ENCODE measurements at regions not wholly inside any gene's neighbourhood (a gene's known extent, or its start where the extent isn't known, plus 50 kb on each side); places are given as distances from the start of the nearest gene placed in this dataset.

DNA sequence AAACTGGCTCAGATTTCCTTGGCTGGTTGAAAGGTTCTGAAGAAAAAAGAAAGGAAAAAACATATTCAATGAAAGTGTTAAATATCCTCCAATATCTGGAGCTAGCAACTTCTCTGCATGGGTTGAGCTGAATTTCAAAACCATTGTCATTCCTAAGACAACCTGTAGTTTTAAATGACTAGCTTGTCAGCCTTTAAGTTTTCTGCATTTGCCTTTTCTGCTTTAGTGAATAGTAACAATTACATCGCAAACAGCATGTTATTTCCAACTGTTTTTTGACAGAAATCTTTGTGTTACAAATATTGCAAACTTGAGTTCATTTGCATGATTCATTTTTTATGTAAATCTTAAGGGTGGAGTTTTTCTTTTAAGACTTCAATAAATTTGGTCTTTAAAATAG is 852.3 kb upstream of the CELF2 start:
- Histone ChIP-seq H3K27me3 (ENCODE audit: low read depth) (no peaks in the 10 kb centered on the region), H3K27ac (no peak overlapping the region), H3K36me3 (no peaks in the 10 kb centered on the region), H3K4me1 (no peaks in the 10 kb centered on the region), H3K9me3 (no peaks in the 10 kb centered on the region), H3K4me3 (no peak overlapping the region)
- DNase-seq (no peak), ATAC-seq (no peak)
- TF ChIP-seq, protein P1, sequence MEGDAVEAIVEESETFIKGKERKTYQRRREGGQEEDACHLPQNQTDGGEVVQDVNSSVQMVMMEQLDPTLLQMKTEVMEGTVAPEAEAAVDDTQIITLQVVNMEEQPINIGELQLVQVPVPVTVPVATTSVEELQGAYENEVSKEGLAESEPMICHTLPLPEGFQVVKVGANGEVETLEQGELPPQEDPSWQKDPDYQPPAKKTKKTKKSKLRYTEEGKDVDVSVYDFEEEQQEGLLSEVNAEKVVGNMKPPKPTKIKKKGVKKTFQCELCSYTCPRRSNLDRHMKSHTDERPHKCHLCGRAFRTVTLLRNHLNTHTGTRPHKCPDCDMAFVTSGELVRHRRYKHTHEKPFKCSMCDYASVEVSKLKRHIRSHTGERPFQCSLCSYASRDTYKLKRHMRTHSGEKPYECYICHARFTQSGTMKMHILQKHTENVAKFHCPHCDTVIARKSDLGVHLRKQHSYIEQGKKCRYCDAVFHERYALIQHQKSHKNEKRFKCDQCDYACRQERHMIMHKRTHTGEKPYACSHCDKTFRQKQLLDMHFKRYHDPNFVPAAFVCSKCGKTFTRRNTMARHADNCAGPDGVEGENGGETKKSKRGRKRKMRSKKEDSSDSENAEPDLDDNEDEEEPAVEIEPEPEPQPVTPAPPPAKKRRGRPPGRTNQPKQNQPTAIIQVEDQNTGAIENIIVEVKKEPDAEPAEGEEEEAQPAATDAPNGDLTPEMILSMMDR (IDR thresholded peaks at IDR 0.05) = no peak
- intact Hi-C loops (cut with DNase I) = no loop called here

DNA sequence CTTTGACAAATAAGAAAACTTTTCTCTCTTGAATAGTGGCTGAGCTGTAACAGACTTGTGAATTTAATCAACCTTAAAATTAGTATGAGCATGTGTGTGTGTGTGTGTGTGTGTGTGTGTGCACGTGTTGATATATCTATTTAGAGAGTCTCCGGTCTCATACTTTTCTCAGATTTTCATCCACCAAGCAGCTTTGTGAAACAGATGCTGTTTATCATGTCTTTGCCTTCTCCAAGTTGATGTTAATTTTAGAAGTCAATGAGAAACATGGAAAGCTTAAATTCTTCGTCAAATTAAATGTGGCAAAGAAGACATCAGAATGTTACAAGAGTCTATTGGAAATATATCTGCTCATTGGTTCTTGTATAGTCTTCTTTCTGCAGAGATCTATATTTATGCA is 839.2 kb upstream of the CELF2 start:
- no peaks in the 10 kb centered on the region for H3K9me3 ChIP-seq
- no peaks in the 10 kb centered on the region for H3K4me1 ChIP-seq
- TF ChIP-seq, protein P1 (IDR thresholded peaks at IDR 0.05) = no peak
- no peak overlapping the region for H3K4me3 ChIP-seq
- no peaks in the 10 kb centered on the region for H3K36me3 ChIP-seq
- no peak for ATAC-seq
- H3K27ac ChIP-seq = no peak overlapping the region
- H3K27me3 ChIP-seq (ENCODE audit: low read depth) = no peaks in the 10 kb centered on the region
- intact Hi-C loops (cut with DNase I) = no loop called here
- no peak for DNase-seq

- ATAC-seq (no peak), DNase-seq (no peak)
- Histone ChIP-seq H3K27me3 (ENCODE audit: low read depth) (no peaks in the 10 kb centered on the region), H3K4me1 (no peaks in the 10 kb centered on the region), H3K27ac (no peak overlapping the region), H3K4me3 (no peak overlapping the region), H3K36me3 (no peaks in the 10 kb centered on the region), H3K9me3 (no peaks in the 10 kb centered on the region)
- intact Hi-C loops (cut with DNase I) = no loop called here
- TF ChIP-seq, protein P1 (IDR thresholded peaks at IDR 0.05) = no peak
Measured at GRCh38 chr10:10193848-10194247, 823.8 kb upstream of the CELF2 start.

GRCh38 chr10:10196701-10197100 is 821.0 kb upstream of the CELF2 start:
- Histone ChIP-seq H3K4me3 (no peak overlapping the region), H3K36me3 (no peaks in the 10 kb centered on the region), H3K27me3 (ENCODE audit: low read depth) (no peaks in the 10 kb centered on the region), H3K9me3 (no peaks in the 10 kb centered on the region), H3K4me1 (no peaks in the 10 kb centered on the region), H3K27ac (no peak overlapping the region)
- DNase-seq = no peak
- intact Hi-C loops (cut with DNase I) = no loop called here
- TF ChIP-seq, protein P1 (IDR thresholded peaks at IDR 0.05) = no peak
- ATAC-seq = no peak

GRCh38 chr10:10197423-10197822 is 820.2 kb upstream of the CELF2 start:
- Histone ChIP-seq H3K36me3 (no peaks in the 10 kb centered on the region), H3K9me3 (no peaks in the 10 kb centered on the region), H3K27me3 (ENCODE audit: low read depth) (no peaks in the 10 kb centered on the region), H3K4me1 (no peaks in the 10 kb centered on the region), H3K4me3 (no peak overlapping the region), H3K27ac (no peak overlapping the region)
- TF ChIP-seq, protein P1 (IDR thresholded peaks at IDR 0.05) = no peak
- intact Hi-C loops (cut with DNase I) = no loop called here
- DNase-seq (no peak), ATAC-seq (no peak)

DNA sequence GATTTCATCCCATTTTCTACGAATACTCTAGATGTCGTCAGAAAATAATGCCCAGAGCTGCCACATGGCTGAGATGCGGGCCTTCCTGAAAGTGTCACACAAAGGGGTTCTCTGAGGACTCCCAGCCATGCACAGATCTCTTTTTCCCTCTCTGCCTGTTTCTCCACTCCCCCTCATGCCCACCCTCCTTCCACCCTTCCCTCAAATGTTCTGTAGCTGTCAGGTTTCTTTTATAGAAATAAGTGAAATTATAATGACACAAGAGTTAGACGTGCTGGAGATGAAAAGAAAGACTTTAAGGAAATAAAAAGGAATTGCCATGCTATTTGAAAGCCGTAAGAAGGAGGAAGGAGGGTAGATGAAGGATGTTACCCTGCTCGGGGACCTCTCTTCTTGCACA is 819.3 kb upstream of the CELF2 start:
- no peak for DNase-seq
- no peak overlapping the region for H3K4me3 ChIP-seq
- H3K36me3 ChIP-seq = no peaks in the 10 kb centered on the region
- TF ChIP-seq, protein P1 (IDR thresholded peaks at IDR 0.05) = no peak
- H3K4me1 ChIP-seq = no peaks in the 10 kb centered on the region
- ATAC-seq = no peak
- no peaks in the 10 kb centered on the region for H3K27me3 ChIP-seq (ENCODE audit: low read depth)
- peaks cover 4% of the 10 kb centered on the region for H3K9me3 ChIP-seq
- H3K27ac ChIP-seq = no peak overlapping the region
- intact Hi-C loops (cut with DNase I) = no loop called here
